HG02938 (cell line): ENCODE measurements at regions not wholly inside any gene's neighbourhood (a gene's known extent, or its start where the extent isn't known, plus 50 kb on each side); places are given as distances from the start of the nearest gene placed in this dataset.

Experiments
- ATAC-seq: cut with Tn5 transposase; IDR thresholded peaks from one replicate; pipeline ENCODE4 v1.9.1; 2021; ENCODE audit warnings: mild to moderate bottlenecking, moderate library complexity; ENCODE audit not compliant: unreplicated experiment

GRCh38 chr4:16952896-16953630, 54.6 kb upstream of the LDB2 start:
- ATAC-seq: no peak

- no peak for ATAC-seq
These were observed 54.0 kb upstream of the LDB2 start for GRCh38 chr4:16952462-16952871.
